Lung (tissue), 11 donors: ENCODE measurements at regions not wholly inside any gene's neighbourhood (a gene's known extent, or its start where the extent isn't known, plus 50 kb on each side); places are given as distances from the start of the nearest gene placed in this dataset.
"Not testable (repeated sequence)": the region's sequence is repeated elsewhere in the genome, so short reads cannot be mapped to it uniquely, and the experiment has no call there.

Experiments
- ATAC-seq: fragments of 200-7000 bp; cut with Tn5 transposase; one replicate; pipeline ENCODE4 v1.9.1; 2020; ENCODE audit warnings: moderate number of reproducible peaks; ENCODE audit not compliant: insufficient read depth, low FRiP score
- DNase-seq, 3 donors: peaks; one replicate each; pipeline ENCODE4 v3.0.0-alpha.2; 2013 to 2017
- H3K27ac ChIP-seq, 2 donors: one replicate each; pipeline ENCODE4 v1.5.1; 2013; ENCODE audit warnings: mild to moderate bottlenecking in 2 of 2, moderate library complexity in 2 of 2, control low read depth in 1 of 2, inconsistent platforms in 1 of 2, low read depth in 1 of 2, low read length in 1 of 2
- H3K27me3 ChIP-seq, 3 donors: one replicate each; pipeline ENCODE4 v1.5.1; 2013; ENCODE audit warnings: low read length in 2 of 3; ENCODE audit not compliant: control insufficient read depth in 3 of 3, insufficient read depth in 3 of 3
- H3K36me3 ChIP-seq, 4 donors: one replicate each; pipeline ENCODE4 v1.5.1; 2013; ENCODE audit warnings: low read length in 4 of 4, mild to moderate bottlenecking in 1 of 4, moderate library complexity in 1 of 4; ENCODE audit not compliant: control insufficient read depth in 4 of 4, insufficient read depth in 4 of 4
- H3K4me1 ChIP-seq, 5 donors: one replicate each; pipeline ENCODE4 v1.5.1; 2013; ENCODE audit warnings: low read length in 5 of 5, mild to moderate bottlenecking in 2 of 5, moderate library complexity in 1 of 5; ENCODE audit not compliant: control insufficient read depth in 5 of 5, insufficient read depth in 5 of 5
- H3K4me3 ChIP-seq: one replicate; pipeline ENCODE4 v1.5.1; 2013; ENCODE audit warnings: mild to moderate bottlenecking, control low read depth, moderate library complexity
- H3K9ac ChIP-seq, 2 donors: one replicate each; pipeline ENCODE4 v1.5.1; 2013; ENCODE audit warnings: low read length in 2 of 2, control low read depth in 1 of 2; ENCODE audit not compliant: insufficient read depth in 1 of 2
- H3K9me3 ChIP-seq, 4 donors: one replicate each; pipeline ENCODE4 v1.5.1; 2013; ENCODE audit warnings: low read length in 3 of 4, mild to moderate bottlenecking in 1 of 4, moderate library complexity in 1 of 4; ENCODE audit not compliant: control insufficient read depth in 4 of 4, insufficient read depth in 3 of 4
- WGBS, 2 donors: extraction: QIAGEN DNeasy Blood & Tissue Kit; methylation state at CpG; one replicate each; pipeline ENCODE4 v1.1.7; 2013; 5-methylcytosine and 5-hydroxymethylcytosine counted together
- TF ChIP-seq, protein P1 (sequence below): IDR thresholded peaks from 2 replicates; pipeline ENCODE4 v1.5.1; 2012; ENCODE audit warnings: mild to moderate bottlenecking; ENCODE audit errors: control extremely low read depth, extremely low read depth
- donor health status: control.
- donor health status: control.
- donor health status: Bipolar disorder and iron deficiency.
- donor health status: healthy.
- donor health status: DM: yes; HTN: yes; CAD: no.

GRCh38 chr6:27854421-27854820 is 57.8 kb downstream of the OR2B2 start:
- no peak overlapping the region for H3K4me3 ChIP-seq
- 92 to 96% methylated on average over 1 of the region's 1 CpG for WGBS, 2 donors
- no peaks in the 10 kb centered on the region for H3K27me3 ChIP-seq
- H3K9ac ChIP-seq = no peak overlapping the region
- H3K9me3 ChIP-seq = no peaks in the 10 kb centered on the region
- TF ChIP-seq, protein P1, sequence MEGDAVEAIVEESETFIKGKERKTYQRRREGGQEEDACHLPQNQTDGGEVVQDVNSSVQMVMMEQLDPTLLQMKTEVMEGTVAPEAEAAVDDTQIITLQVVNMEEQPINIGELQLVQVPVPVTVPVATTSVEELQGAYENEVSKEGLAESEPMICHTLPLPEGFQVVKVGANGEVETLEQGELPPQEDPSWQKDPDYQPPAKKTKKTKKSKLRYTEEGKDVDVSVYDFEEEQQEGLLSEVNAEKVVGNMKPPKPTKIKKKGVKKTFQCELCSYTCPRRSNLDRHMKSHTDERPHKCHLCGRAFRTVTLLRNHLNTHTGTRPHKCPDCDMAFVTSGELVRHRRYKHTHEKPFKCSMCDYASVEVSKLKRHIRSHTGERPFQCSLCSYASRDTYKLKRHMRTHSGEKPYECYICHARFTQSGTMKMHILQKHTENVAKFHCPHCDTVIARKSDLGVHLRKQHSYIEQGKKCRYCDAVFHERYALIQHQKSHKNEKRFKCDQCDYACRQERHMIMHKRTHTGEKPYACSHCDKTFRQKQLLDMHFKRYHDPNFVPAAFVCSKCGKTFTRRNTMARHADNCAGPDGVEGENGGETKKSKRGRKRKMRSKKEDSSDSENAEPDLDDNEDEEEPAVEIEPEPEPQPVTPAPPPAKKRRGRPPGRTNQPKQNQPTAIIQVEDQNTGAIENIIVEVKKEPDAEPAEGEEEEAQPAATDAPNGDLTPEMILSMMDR = no peak
- ATAC-seq = no peak
- H3K27ac ChIP-seq = no peak overlapping the region
- H3K4me1 ChIP-seq = no peaks in the 10 kb centered on the region
- no peak for DNase-seq
- no peaks in the 10 kb centered on the region for H3K36me3 ChIP-seq

- Histone ChIP-seq H3K27me3 (no peaks in the 10 kb centered on the region), H3K9me3 (no peaks in the 10 kb centered on the region), H3K4me1 (no peaks in the 10 kb centered on the region), H3K36me3 (no peaks in the 10 kb centered on the region), H3K9ac (no peak overlapping the region), H3K27ac (no peak overlapping the region), H3K4me3 (no peak overlapping the region)
- DNase-seq = no peak
- TF ChIP-seq, protein P1 = no peak
- ATAC-seq = no peak
Measured at GRCh38 chr6:27851440-27851839, 60.8 kb downstream of the OR2B2 start.

- not testable (repeated sequence) for DNase-seq, H3K4me1 ChIP-seq, ATAC-seq, H3K27me3 ChIP-seq, H3K36me3 ChIP-seq, H3K4me3 ChIP-seq, H3K9ac ChIP-seq, H3K27ac ChIP-seq, H3K9me3 ChIP-seq
- 97% methylated on average over 9 of the region's 9 CpGs for WGBS, 2 donors
Measured at GRCh38 chr6:27849001-27849400, 63.2 kb downstream of the OR2B2 start.

DNA sequence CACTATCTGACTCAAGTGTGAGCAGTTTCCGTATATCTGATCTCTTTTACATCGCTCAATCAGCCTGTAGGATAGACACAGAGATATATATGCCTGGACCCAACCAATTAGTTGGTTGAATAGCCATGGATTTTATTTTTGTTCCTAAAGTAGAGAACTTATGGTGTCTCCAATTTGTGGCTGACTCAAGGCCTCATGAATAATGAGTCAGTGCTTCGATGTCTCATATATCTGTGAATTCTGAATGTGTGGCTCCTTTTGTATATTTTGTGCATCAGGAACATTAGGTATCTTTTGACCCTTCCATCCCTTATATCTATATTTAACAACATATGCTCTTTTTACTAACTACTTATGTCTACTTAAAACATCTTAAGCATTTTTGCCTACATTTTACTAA is 64.5 kb downstream of the OR2B2 start:
- Histone ChIP-seq H3K4me1 (no peaks in the 10 kb centered on the region), H3K4me3 (no peak overlapping the region), H3K27ac (no peak overlapping the region), H3K9ac (no peak overlapping the region), H3K27me3 (no peaks in the 10 kb centered on the region), H3K9me3 (no peaks in the 10 kb centered on the region), H3K36me3 (no peaks in the 10 kb centered on the region)
- no peak for DNase-seq
- TF ChIP-seq, protein P1 = no peak
- no peak for ATAC-seq
- 97 to 98% methylated on average over 3 of the region's 3 CpGs for WGBS, 2 donors
